Superior temporal gyrus (tissue), 1 donor: ENCODE measurements at regions not wholly inside any gene's neighbourhood (a gene's known extent, or its start where the extent isn't known, plus 50 kb on each side); places are given as distances from the start of the nearest gene placed in this dataset.
"Not testable (repeated sequence)": the region's sequence is repeated elsewhere in the genome, so short reads cannot be mapped to it uniquely, and the experiment has no call there.

ENCODE experiments used
- DNase-seq: peaks from one replicate; pipeline ENCODE4 v3.0.0-alpha.2; 2016; ENCODE audit errors: extremely low spot score

DNA sequence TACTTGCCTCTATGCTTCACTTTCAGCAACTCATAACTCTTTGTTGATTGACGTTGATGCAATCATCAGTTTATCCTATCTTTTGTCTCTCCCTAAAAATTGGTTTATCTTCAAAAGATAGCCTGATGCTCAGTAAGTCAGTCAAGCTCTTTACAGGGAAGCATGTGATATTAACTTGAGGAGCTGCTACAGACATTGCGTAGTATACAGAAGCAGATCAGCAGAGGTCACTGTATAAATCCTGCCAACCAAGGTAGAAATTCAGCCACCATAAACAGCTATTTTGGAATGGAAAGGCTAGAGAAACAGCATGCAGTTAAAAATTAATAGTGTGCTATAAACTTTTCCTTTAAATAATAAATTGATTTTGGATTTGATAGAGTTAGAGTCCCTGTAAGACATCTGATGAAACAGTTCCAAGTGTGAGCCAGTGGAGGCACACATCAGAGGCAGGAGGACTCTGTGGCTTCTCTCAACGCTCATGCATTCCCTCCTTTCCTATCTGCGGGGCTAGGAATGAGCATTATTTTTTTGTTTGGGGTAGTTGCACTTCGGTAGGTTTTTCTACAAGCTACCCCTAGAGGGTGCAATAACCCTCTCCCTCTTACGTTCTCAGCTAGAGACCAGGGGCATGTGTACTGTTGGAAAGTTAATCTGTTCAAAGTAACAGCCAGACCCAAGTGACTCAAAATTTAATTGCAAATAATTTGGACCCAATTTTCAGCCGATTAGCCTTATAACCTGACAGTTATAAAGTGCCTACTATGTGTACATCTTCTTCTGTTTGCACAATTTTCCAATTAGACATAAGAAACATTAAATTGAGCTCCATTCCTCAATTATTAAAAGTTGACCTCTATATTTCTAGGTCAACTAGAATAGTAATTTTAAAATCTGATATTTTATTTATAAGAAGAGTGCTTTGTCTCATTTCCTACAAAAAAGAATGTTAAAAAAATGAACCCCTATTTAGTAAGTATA is 647.7 kb upstream of the SOX9 start:
- DNase-seq: peak; percentile 74

DNA sequence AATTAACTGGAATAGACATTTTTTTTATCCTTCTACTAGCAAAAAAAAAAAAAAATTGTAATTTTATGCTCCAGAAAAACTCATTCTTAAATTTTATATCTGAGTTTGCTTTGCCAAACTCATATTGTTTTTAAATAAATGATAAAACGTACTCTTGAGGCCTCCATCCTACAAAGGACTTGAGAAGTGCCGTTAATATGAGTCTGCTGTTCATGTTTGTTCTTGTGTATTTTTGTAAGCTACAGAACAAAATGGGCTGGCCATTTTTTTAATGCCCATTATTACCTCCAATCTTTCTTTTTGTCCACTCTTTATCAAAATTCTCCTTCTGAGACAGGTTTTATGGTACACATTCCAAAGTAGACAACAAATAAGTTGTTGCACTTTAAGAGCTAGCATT is 643.5 kb upstream of the SOX9 start:
- DNase-seq: no peak

GRCh38 chr17:71480099-71480498 is 640.7 kb upstream of the SOX9 start:
- no peak for DNase-seq

- no peak for DNase-seq
Observed at GRCh38 chr17:71482625-71483024, 638.2 kb upstream of the SOX9 start.

DNA sequence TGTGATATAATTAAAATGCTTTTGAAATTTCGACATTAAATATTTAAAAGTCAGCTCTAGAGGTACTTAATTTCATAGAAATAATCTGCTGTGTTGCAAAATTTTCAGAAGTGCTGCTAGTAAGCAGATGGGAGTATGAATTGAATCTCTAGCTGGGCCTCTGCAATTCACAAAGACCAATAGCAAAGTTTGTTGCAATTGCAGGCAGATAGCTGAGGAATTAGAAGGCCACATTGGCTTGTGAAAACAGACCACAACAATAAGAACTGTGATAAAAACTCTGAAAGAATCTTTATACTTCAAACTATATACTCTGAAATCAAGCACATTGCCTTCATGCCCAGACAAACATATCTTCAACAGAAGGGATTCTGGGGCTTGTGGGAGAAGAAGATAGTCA is 636.3 kb upstream of the SOX9 start:
- DNase-seq: no peak

DNA sequence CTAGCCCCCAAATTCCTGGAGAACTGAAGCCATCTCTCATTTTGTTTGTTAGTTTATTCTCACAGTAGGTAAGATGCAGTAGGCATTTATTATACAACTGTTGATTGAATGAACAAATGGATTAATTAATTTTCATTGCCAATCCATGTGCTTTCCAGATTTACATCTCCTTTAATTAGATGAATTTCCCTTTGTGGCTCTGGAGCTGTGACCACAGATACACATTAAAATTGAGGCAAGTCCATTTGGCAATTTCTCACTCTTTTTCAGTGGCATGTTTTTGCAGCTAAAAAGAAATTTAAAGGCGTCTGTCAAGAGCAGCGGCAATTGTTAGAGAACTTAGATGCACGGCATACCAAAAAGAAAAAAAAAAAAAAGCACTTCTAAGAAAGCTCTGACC is 635.4 kb upstream of the SOX9 start:
- DNase-seq: no peak

DNA sequence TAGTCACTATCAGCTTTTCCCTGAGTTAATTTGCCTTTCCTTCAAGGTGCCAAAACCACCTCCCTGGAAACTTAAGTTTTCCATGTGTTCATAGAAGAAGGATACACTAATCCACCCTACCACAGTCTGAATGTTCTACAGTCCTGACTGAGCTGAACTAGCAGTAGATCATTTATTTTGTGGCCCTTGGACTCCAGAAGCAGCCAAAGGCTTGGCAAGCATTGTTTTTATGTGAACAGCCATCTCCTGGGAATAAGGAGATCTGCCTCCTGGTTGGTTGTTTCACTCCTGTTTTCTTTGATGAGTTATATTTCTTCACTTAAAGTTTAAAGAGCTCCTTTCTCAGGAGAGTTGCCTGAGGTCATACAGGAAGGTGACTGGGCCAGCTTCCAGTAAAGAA is 634.6 kb upstream of the SOX9 start:
- no peak for DNase-seq

- no peak for DNase-seq
Observed at GRCh38 chr17:71488851-71489250, 632.0 kb upstream of the SOX9 start.

GRCh38 chr17:71494062-71494855 is 626.6 kb upstream of the SOX9 start:
- no peak for DNase-seq

- no peak for DNase-seq
Observed at GRCh38 chr17:71495420-71495819, 625.4 kb upstream of the SOX9 start.

DNA sequence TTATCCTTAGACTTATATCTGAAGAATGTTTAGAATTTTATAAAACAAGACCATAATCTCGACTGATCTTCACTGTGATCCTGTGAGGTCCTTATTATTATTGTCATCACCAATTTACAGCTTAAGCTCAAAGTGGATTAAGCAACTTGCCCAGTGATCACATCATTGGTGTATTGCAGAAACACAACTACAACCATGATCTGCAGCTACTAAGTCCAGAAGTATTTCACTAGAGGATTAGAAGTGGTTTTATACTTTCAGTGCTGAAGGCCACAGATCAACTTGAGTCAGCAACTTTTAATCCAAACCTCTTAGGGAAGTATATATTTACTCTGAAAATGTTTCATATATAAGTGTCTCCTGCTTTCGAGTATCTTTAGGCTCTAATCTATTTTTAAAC is 624.3 kb upstream of the SOX9 start:
- DNase-seq: no peak

GRCh38 chr17:71500761-71501555 is 619.9 kb upstream of the SOX9 start:
- no peak for DNase-seq

- no peak for DNase-seq
Observed at GRCh38 chr17:71501711-71502110, 619.1 kb upstream of the SOX9 start.

GRCh38 chr17:71502443-71502842 is 618.4 kb upstream of the SOX9 start:
- no peak for DNase-seq

DNA sequence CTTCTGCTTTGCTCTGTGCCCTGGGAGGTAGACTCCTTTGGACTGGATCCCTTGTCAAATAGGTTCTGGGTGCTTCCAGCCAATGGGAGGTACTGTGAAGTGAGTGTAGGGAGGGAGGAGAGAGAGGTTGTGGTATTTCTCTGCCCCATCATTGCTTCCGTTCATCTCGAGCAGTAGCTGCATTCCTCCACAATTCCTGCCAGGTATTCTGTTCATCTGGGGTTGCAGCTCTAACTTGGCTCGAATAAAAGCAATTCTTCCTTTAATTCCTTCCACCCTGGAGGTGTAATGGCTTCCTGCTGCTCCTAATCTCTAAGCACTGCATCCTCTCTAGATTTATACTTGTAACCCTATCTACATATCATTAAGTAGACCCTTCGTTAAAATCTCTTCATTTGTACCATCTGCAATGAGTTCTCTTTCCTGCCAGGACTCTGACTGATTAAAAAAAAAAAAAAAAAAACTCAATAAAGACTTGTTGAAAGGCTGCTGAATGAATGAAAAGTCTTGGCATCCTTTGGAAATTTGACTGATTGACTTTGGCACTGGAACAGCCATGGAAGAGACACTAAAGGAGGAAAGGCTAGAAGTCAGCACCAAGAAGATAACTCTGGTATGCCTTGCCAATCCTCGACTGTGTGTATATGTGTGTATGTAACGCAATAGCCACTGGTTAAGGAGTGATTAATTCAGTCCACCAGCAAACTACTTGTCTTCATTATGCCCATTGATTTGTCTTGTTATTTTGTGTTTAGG is 616.9 kb upstream of the SOX9 start:
- DNase-seq: no peak

- DNase-seq: no peak
Observed at GRCh38 chr17:71505200-71505599, 615.6 kb upstream of the SOX9 start.

DNA sequence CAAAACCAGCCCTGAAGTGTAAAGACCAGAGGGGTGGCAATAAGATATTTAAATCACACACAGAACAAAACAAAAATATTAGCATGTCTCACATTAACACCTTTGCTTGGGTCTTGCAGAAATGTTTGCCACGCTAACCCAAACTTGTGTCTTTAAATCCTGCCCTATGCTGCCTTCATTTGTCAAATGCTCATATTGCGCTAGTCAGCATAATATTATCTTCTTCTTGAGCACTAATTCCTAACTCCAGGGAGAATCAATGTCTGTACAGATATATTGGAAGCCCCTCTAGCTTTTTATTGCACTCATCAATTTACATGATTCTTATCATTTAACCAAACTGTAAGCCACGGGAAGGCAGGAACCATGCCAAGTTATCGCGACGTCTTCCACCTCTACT is 614.8 kb upstream of the SOX9 start:
- DNase-seq: no peak

GRCh38 chr17:71511266-71511995 is 609.4 kb upstream of the SOX9 start:
- DNase-seq: no peak

DNA sequence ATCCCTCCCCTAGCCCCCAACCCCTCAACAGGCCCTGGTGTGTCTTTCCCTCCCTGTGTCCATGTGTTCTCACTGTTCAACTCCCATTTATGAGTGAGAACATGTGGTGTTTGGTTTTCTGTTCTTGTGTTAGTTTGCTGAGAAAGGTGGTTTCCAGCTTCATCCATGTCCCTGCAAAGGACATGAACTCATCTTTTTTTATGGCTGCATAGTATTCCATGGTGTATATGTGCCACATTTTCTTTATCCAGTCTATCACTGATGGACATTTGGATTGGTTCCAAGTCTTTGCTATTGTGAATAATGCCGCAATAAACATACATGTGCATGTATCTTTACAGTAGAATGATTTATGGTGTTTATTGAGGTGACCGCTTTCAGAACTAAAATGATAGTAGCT is 607.1 kb upstream of the SOX9 start:
- DNase-seq: not testable (repeated sequence)

GRCh38 chr17:71516149-71516548 is 604.7 kb upstream of the SOX9 start:
- no peak for DNase-seq

DNA sequence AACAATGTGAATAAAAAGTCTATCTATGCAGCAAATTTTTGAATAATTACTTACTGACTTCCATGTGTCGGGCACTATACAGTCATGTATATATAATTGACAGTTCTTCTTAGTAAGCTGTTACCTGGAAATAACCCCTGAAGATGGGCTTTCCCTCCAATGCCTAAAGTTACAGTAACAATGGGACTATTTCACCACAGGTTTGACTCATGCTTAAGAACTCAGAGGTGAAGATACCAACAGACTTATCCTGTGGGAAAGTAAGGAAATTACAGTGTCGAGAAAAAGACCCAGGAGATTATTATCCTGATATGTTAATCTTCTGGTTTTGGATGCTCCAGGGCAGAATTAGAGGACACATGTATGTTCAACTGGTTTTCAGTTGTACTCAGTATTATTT is 601.5 kb upstream of the SOX9 start:
- DNase-seq: no peak
